WERI-Rb-1 (cell line): ENCODE measurements at regions not wholly inside any gene's neighbourhood (a gene's known extent, or its start where the extent isn't known, plus 50 kb on each side); places are given as distances from the start of the nearest gene placed in this dataset.

Experiments used
- DNase-seq: peaks from one replicate; pipeline ENCODE4 v3.0.0-alpha.2; 2020
- H3K27ac ChIP-seq: fragments of 250-450 bp; sonication (Bioruptor Pico); 2 replicates; pipeline ENCODE4 v1.5.1; 2020; ENCODE audit warnings: mild to moderate bottlenecking, moderate library complexity
- H3K27me3 ChIP-seq: fragments of 250-450 bp; sonication (Bioruptor Pico); 2 replicates; pipeline ENCODE4 v1.5.1; 2021; ENCODE audit warnings: mild to moderate bottlenecking, low read depth, moderate library complexity; ENCODE audit not compliant: insufficient read depth, severe bottlenecking
- H3K36me3 ChIP-seq: fragments of 250-450 bp; sonication (Bioruptor Pico); 2 replicates; pipeline ENCODE4 v1.5.1; 2020; ENCODE audit warnings: mild to moderate bottlenecking, moderate library complexity
- H3K4me3 ChIP-seq: 2 replicates; pipeline ENCODE4 v1.5.1; 2011; ENCODE audit warnings: low read depth, mild to moderate bottlenecking, control low read depth, low read length
- H3K9me3 ChIP-seq: fragments of 250-450 bp; sonication (Bioruptor Pico); 2 replicates; pipeline ENCODE4 v1.5.1; 2021; ENCODE audit warnings: mild to moderate bottlenecking, moderate library complexity; ENCODE audit not compliant: severe bottlenecking
- CTCF ChIP-seq: IDR thresholded peaks from 2 replicates; pipeline ENCODE4 v1.5.1; 2011; ENCODE audit warnings: low read depth, mild to moderate bottlenecking, control low read depth, inconsistent platforms, low read length

- DNase-seq = no peak
- no peak overlapping the region for H3K27ac ChIP-seq
- H3K27me3 ChIP-seq = no peaks in the 10 kb centered on the region
- no peaks in the 10 kb centered on the region for H3K9me3 ChIP-seq
- no peaks in the 10 kb centered on the region for H3K36me3 ChIP-seq
- no peak overlapping the region for H3K4me3 ChIP-seq
- no peak for TF ChIP-seq CTCF
These were observed 320.1 kb downstream of the LMX1A start for GRCh38 chr1:165036403-165036802.

GRCh38 chr1:165034136-165034809 lies 322.2 kb downstream of the LMX1A start:
- TF ChIP-seq CTCF = no peak
- no peak for DNase-seq
- no peak overlapping the region for H3K27ac ChIP-seq

GRCh38 chr1:165031001-165031400 lies 325.5 kb downstream of the LMX1A start:
- H3K4me3 ChIP-seq = no peak overlapping the region
- no peak for TF ChIP-seq CTCF
- DNase-seq = no peak
- no peaks in the 10 kb centered on the region for H3K36me3 ChIP-seq
- H3K9me3 ChIP-seq = no peaks in the 10 kb centered on the region
- no peaks in the 10 kb centered on the region for H3K27me3 ChIP-seq
- no peak overlapping the region for H3K27ac ChIP-seq

More at GRCh38 chr1:165034136-165034809, 322.2 kb downstream of the LMX1A start:
- Histone ChIP-seq H3K36me3 (no peaks in the 10 kb centered on the region), H3K4me3 (no peak overlapping the region), H3K27me3 (no peaks in the 10 kb centered on the region), H3K9me3 (no peaks in the 10 kb centered on the region)

- no peak for DNase-seq
- no peaks in the 10 kb centered on the region for H3K27me3 ChIP-seq
- H3K36me3 ChIP-seq = no peaks in the 10 kb centered on the region
- H3K4me3 ChIP-seq = no peak overlapping the region
- no peak for TF ChIP-seq CTCF
- H3K27ac ChIP-seq = no peak overlapping the region
- peaks cover 4% of the 10 kb centered on the region for H3K9me3 ChIP-seq
These were observed 330.7 kb downstream of the LMX1A start for GRCh38 chr1:165025805-165026204.

GRCh38 chr1:165014753-165015152 lies 341.8 kb downstream of the LMX1A start:
- no peak for DNase-seq
- no peak for TF ChIP-seq CTCF
- Histone ChIP-seq H3K9me3 (no peaks in the 10 kb centered on the region), H3K4me3 (no peak overlapping the region), H3K27me3 (no peaks in the 10 kb centered on the region), H3K27ac (no peak overlapping the region), H3K36me3 (no peaks in the 10 kb centered on the region)

GRCh38 chr1:165011991-165012531 lies 344.5 kb downstream of the LMX1A start:
- H3K27me3 ChIP-seq = no peaks in the 10 kb centered on the region
- H3K36me3 ChIP-seq = no peaks in the 10 kb centered on the region
- no peaks in the 10 kb centered on the region for H3K9me3 ChIP-seq
- no peak overlapping the region for H3K4me3 ChIP-seq
- no peak overlapping the region for H3K27ac ChIP-seq
- no peak for DNase-seq
- no peak for TF ChIP-seq CTCF
